HEK293 (cell line): ENCODE measurements at regions not wholly inside any gene's neighbourhood (a gene's known extent, or its start where the extent isn't known, plus 50 kb on each side); places are given as distances from the start of the nearest gene placed in this dataset.

Experiments
- CTCF ChIA-PET: fragments of 350-600 bp; formaldehyde crosslinking; extraction: SDS; loops from one replicate; lab custom pipeline; 2021; ENCODE audit warnings: antibody characterized with exemption; lab: Yijun Ruan, JAX
- POLR2A ChIA-PET: fragments of 300-600 bp; formaldehyde crosslinking; extraction: SDS; loops from one replicate; lab custom pipeline; 2020; ENCODE audit warnings: antibody characterized with exemption, inconsistent platforms; lab: Yijun Ruan, JAX
- H3K27ac ChIP-seq: fragments of 200-500 bp; sonication (Bioruptor generic); 2 replicates; pipeline ENCODE4 v1.5.1; 2014; ENCODE audit warnings: low read depth, low read length, control low read depth, inconsistent platforms; ENCODE audit errors: extremely low read depth
- H3K36me3 ChIP-seq, 2 experiments: fragments of 200-500 bp in 1 of 2; sonication (Bioruptor generic) in 1 of 2; 1 replicate in 1 of 2; 2 replicates in 1 of 2; pipeline ENCODE4 v1.5.1; 2014 to 2017; ENCODE audit warnings: inconsistent platforms in 2 of 2, low read length in 2 of 2; ENCODE audit not compliant: control insufficient read depth in 2 of 2, insufficient read depth in 1 of 2
- H3K4me1 ChIP-seq: fragments of 200-500 bp; sonication (Bioruptor generic); 2 replicates; pipeline ENCODE4 v1.5.1; 2014; ENCODE audit warnings: mild to moderate bottlenecking, low read length, inconsistent platforms; ENCODE audit not compliant: control insufficient read depth, insufficient read depth
- H3K4me3 ChIP-seq: 2 replicates; pipeline ENCODE4 v1.5.1; 2011; ENCODE audit warnings: low read depth, mild to moderate bottlenecking, control low read depth, low read length, moderate library complexity
- H3K9me3 ChIP-seq: fragments of 200-500 bp; sonication (Bioruptor generic); 2 replicates; pipeline ENCODE4 v1.5.1; 2014; ENCODE audit warnings: low read depth, low read length, inconsistent platforms; ENCODE audit not compliant: control insufficient read depth, insufficient read depth
- BCL6B ChIP-seq: fragments of 450-650 bp; formaldehyde crosslinking; IDR thresholded peaks from 2 replicates; pipeline ENCODE4 v1.5.1; 2017; ENCODE audit warnings: missing biosample characterization, missing genetic modification characterization
- HIC1 ChIP-seq: fragments of 450-650 bp; formaldehyde crosslinking; IDR thresholded peaks from 2 replicates; pipeline ENCODE4 v1.5.1; 2016; ENCODE audit warnings: missing biosample characterization, missing genetic modification characterization
- PRDM1 ChIP-seq: fragments of 450-650 bp; formaldehyde crosslinking; IDR thresholded peaks from 2 replicates; pipeline ENCODE4; 2016; ENCODE audit warnings: missing biosample characterization, missing genetic modification characterization
- TRIM28 ChIP-seq: IDR thresholded peaks from 2 replicates; pipeline ENCODE4 v1.6.1; 2011; ENCODE audit warnings: low read length, control low read depth, borderline replicate concordance
- TSHZ1 ChIP-seq: fragments of 450-650 bp; formaldehyde crosslinking; IDR thresholded peaks from 2 replicates; pipeline ENCODE4 v1.5.1; 2016; ENCODE audit warnings: missing biosample characterization, missing genetic modification characterization, borderline replicate concordance
- ZBTB7A ChIP-seq: fragments of 450-650 bp; formaldehyde crosslinking; IDR thresholded peaks from 2 replicates; pipeline ENCODE4 v1.5.1; 2016; ENCODE audit warnings: low read depth, missing biosample characterization, missing genetic modification characterization
- ZFP37 ChIP-seq: fragments of 450-650 bp; formaldehyde crosslinking; IDR thresholded peaks from 2 replicates; pipeline ENCODE4 v1.5.1; 2016; ENCODE audit warnings: missing biosample characterization, missing genetic modification characterization
- ZNF157 ChIP-seq: fragments of 450-650 bp; formaldehyde crosslinking; IDR thresholded peaks from 2 replicates; pipeline ENCODE4 v1.5.1; 2016; ENCODE audit warnings: missing biosample characterization, missing genetic modification characterization
- ZNF202 ChIP-seq: fragments of 450-650 bp; formaldehyde crosslinking; IDR thresholded peaks from 2 replicates; pipeline ENCODE4 v1.5.1; 2016; ENCODE audit warnings: missing biosample characterization, missing genetic modification characterization, borderline replicate concordance
- ZNF221 ChIP-seq: fragments of 450-650 bp; formaldehyde crosslinking; IDR thresholded peaks from 2 replicates; pipeline ENCODE4 v1.5.1; 2017; ENCODE audit warnings: missing biosample characterization, missing genetic modification characterization, borderline replicate concordance
- ZNF24 ChIP-seq: fragments of 450-650 bp; formaldehyde crosslinking; IDR thresholded peaks from 2 replicates; pipeline ENCODE4 v1.5.1; 2016; ENCODE audit warnings: missing biosample characterization, missing genetic modification characterization
- ZNF350 ChIP-seq: fragments of 450-650 bp; formaldehyde crosslinking; IDR thresholded peaks from 2 replicates; pipeline ENCODE4 v1.5.0; 2017; ENCODE audit warnings: missing biosample characterization, mild to moderate bottlenecking, missing genetic modification characterization
- ZNF394 ChIP-seq: fragments of 450-650 bp; formaldehyde crosslinking; IDR thresholded peaks from 2 replicates; pipeline ENCODE4 v1.5.1; 2016; ENCODE audit warnings: missing biosample characterization, missing genetic modification characterization, mild to moderate bottlenecking, moderate library complexity, borderline replicate concordance
- ZNF510 ChIP-seq: fragments of 450-650 bp; formaldehyde crosslinking; IDR thresholded peaks from 2 replicates; pipeline ENCODE4 v1.5.1; 2018; ENCODE audit warnings: mild to moderate bottlenecking, missing genetic modification characterization, missing biosample characterization; ENCODE audit not compliant: insufficient replicate concordance
- ZNF624 ChIP-seq: fragments of 450-650 bp; formaldehyde crosslinking; IDR thresholded peaks from 2 replicates; pipeline ENCODE4 v1.5.1; 2017; ENCODE audit warnings: missing biosample characterization, missing genetic modification characterization
- ZNF629 ChIP-seq: fragments of 450-650 bp; formaldehyde crosslinking; IDR thresholded peaks from 2 replicates; pipeline ENCODE4 v1.5.1; 2017; ENCODE audit warnings: missing biosample characterization, missing genetic modification characterization
- ZNF670 ChIP-seq: fragments of 450-650 bp; formaldehyde crosslinking; IDR thresholded peaks from 2 replicates; pipeline ENCODE4 v1.5.1; 2016; ENCODE audit warnings: missing biosample characterization, missing genetic modification characterization, low read depth
- ZNF677 ChIP-seq: fragments of 450-650 bp; IDR thresholded peaks from 2 replicates; pipeline ENCODE4 v1.5.0; 2018; ENCODE audit warnings: missing biosample characterization, mild to moderate bottlenecking, missing genetic modification characterization, moderate library complexity

GRCh38 chr3:30162579-30162978 lies 443.8 kb upstream of the TGFBR2 start:
- CTCF ChIA-PET = interaction anchor here (0.7 kb wide), 1 partner anchor 66 kb away, joined by 3 read pairs; no protein-coding TSS in a partner anchor

GRCh38 chr3:30166535-30166934 lies 439.9 kb upstream of the TGFBR2 start:
- Histone ChIP-seq H3K27ac (no peak overlapping the region), H3K9me3 (no peaks in the 10 kb centered on the region), H3K36me3 (no peaks in the 10 kb centered on the region), H3K4me1 (no peaks in the 10 kb centered on the region; the same call in 1 of the 2 replicates), H3K4me3 (no peak overlapping the region)
- ChIA-PET POLR2A (no interaction called here), CTCF (interaction anchor here (0.6 kb wide), 1 partner anchor 154 kb away, joined by 3 read pairs; no protein-coding TSS in a partner anchor)
- TF ChIP-seq TSHZ1 (tag by site-specific recombination) = no peak
- no peak for TF ChIP-seq HIC1
- no peak for TF ChIP-seq ZNF24 (tag by site-specific recombination)
- TF ChIP-seq ZNF624 (tag by site-specific recombination) = no peak

More at GRCh38 chr3:30162579-30162978, 443.8 kb upstream of the TGFBR2 start:
- Histone ChIP-seq H3K27ac (no peak overlapping the region), H3K36me3 (no peaks in the 10 kb centered on the region), H3K4me1 (no peaks in the 10 kb centered on the region), H3K9me3 (no peaks in the 10 kb centered on the region), H3K4me3 (no peak overlapping the region)
- POLR2A ChIA-PET = no interaction called here
- TF ChIP-seq ZNF350 (tag by site-specific recombination) (no peak), ZNF221 (no peak), ZNF157 (no peak), PRDM1 (tag by site-specific recombination) (no peak), ZNF670 (no peak), ZNF629 (tag by site-specific recombination) (no peak), TRIM28 (no peak), ZBTB7A (tag by site-specific recombination) (no peak), BCL6B (tag by site-specific recombination) (no peak), ZNF394 (no peak), ZNF510 (tag by site-specific recombination) (no peak), ZFP37 (no peak), ZNF202 (no peak), ZNF677 (tag by site-specific recombination) (no peak)
